HCT116 (cell line): ENCODE measurements at regions not wholly inside any gene's neighbourhood (a gene's known extent, or its start where the extent isn't known, plus 50 kb on each side); places are given as distances from the start of the nearest gene placed in this dataset.

Experiments used
- CTCF ChIP-seq, 3 experiments: fragments of 200-600 bp in 1 of 3; sonication (generic) in 1 of 3; IDR thresholded peaks in 2 of 3; conservative IDR thresholded peaks in 1 of 3; 2 replicates each; pipeline ENCODE4 v1.5.1; 2012 to 2017; ENCODE audit warnings: low read depth in 2 of 3, low read length in 2 of 3, antibody characterized with exemption in 1 of 3, borderline replicate concordance in 1 of 3, control low read depth in 1 of 3, mild to moderate bottlenecking in 1 of 3, mixed read lengths in 1 of 3, mixed run types in 1 of 3, moderate library complexity in 1 of 3; ENCODE audit not compliant: insufficient read depth in 1 of 3
- EZH2 ChIP-seq: fragments of 200-600 bp; sonication (generic); IDR thresholded peaks from 2 replicates; pipeline ENCODE4 v1.6.1; 2017; ENCODE audit warnings: antibody characterized with exemption, mixed run types
- POLR2A ChIP-seq: IDR thresholded peaks from 2 replicates; pipeline ENCODE4 v1.7.0; 2011; ENCODE audit warnings: borderline replicate concordance; ENCODE audit not compliant: insufficient read depth, insufficient read length; ENCODE audit errors: extremely low read depth
- POLR2AphosphoS5 ChIP-seq: IDR thresholded peaks from 2 replicates; pipeline ENCODE4 v1.6.1; 2011; ENCODE audit warnings: mild to moderate bottlenecking, low read depth, low read length, moderate library complexity
- REST ChIP-seq: IDR thresholded peaks from 2 replicates; pipeline ENCODE4 v1.6.1; 2012; ENCODE audit warnings: low read depth
- ZBTB33 ChIP-seq: IDR thresholded peaks from 2 replicates; pipeline ENCODE4 v1.6.1; 2011; ENCODE audit warnings: mild to moderate bottlenecking, low read length, moderate library complexity; ENCODE audit not compliant: insufficient replicate concordance; ENCODE audit errors: extremely low read depth
- ZFX ChIP-seq: fragments of 450-650 bp; IDR thresholded peaks from 2 replicates; pipeline ENCODE4 v1.6.1; 2017

GRCh38 chr2:238744951-238745350, 102.9 kb upstream of the TWIST2 start:
- TF ChIP-seq POLR2A (no peak), EZH2 (no peak), CTCF (IDR thresholded peaks at IDR 0.05 in 2 of 3, conservative IDR thresholded peaks at IDR 0.05 in 1 of 3; ENCODE audit: borderline replicate concordance in 1 of 3, insufficient read depth in 1 of 3, low read depth in 2 of 3, low read length in 2 of 3) (no peak), POLR2AphosphoS5 (no peak), ZFX (no peak), ZBTB33 (no peak), REST (no peak)
